ENCODE measurements at regions not wholly inside any gene's neighbourhood (a gene's known extent, or its start where the extent isn't known, plus 50 kb on each side); places are given as distances from the start of the nearest gene placed in this dataset.

GRCh38 chr22:44419429-44419828, 78.6 kb downstream of the RTL6 start:
- Histone ChIP-seq H3K27ac (ENCODE audit: low read depth, low read length) (no peak overlapping the region), H2AFZ (ENCODE audit: insufficient read depth, low read length, poor library complexity) (no peak overlapping the region), H3K79me1 (ENCODE audit: low read length) (no peaks in the 10 kb centered on the region), H3K9ac (ENCODE audit: low read length) (no peak overlapping the region), H3K14ac (ENCODE audit: low read length) (no peak overlapping the region), H3K27me3 (ENCODE audit: insufficient read depth, low read length) (peaks cover 3% of the 10 kb centered on the region), H3K18ac (ENCODE audit: low read length) (no peak overlapping the region), H2BK5ac (ENCODE audit: low read depth, low read length, poor library complexity) (no peak overlapping the region), H3K4me3 (ENCODE audit: low read depth, low read length) (no peak overlapping the region), H4K91ac (ENCODE audit: low read depth, low read length) (no peak overlapping the region), H4K8ac (ENCODE audit: low read depth, low read length) (no peak overlapping the region), H2AK5ac (ENCODE audit: low read length) (no peak overlapping the region), H3K79me2 (ENCODE audit: control insufficient read depth, insufficient read depth, low read length, poor library complexity) (no peaks in the 10 kb centered on the region), H3K23ac (ENCODE audit: low read length) (no peak overlapping the region), H3K9me3 (ENCODE audit: insufficient read depth, low read depth, low read length) (no peaks in the 10 kb centered on the region), H3K4ac (ENCODE audit: low read depth, low read length) (no peak overlapping the region), H2BK12ac (ENCODE audit: low read length) (no peak overlapping the region), H3K4me1 (ENCODE audit: control insufficient read depth in 1 of 2, insufficient read depth in 2 of 2, low read length in 2 of 2) (no peaks in the 10 kb centered on the region), H3K4me2 (ENCODE audit: low read length) (no peak overlapping the region), H4K12ac (ENCODE audit: low read depth, low read length) (no peak overlapping the region), H3K36me3 (ENCODE audit: control insufficient read depth in 1 of 2, insufficient read depth in 2 of 2, low read length in 2 of 2) (no peaks in the 10 kb centered on the region), H2BK120ac (ENCODE audit: insufficient read depth, low read length, poor library complexity) (no peak overlapping the region)
- no CpG with 5 or more reads among the region's 1 CpG for whole genome bisulfite sequencing (ENCODE audit: extremely low coverage, insufficient coverage, insufficient read length)
- DNase-seq, result no peak

GRCh38 chr22:44413211-44413610, 84.8 kb downstream of the RTL6 start:
- Histone ChIP-seq H2BK120ac (ENCODE audit: insufficient read depth, low read length, poor library complexity) (no peak overlapping the region), H3K27me3 (ENCODE audit: insufficient read depth, low read length) (no peaks in the 10 kb centered on the region), H2BK12ac (ENCODE audit: low read length) (no peak overlapping the region), H2AFZ (ENCODE audit: insufficient read depth, low read length, poor library complexity) (no peak overlapping the region), H3K4me3 (ENCODE audit: low read depth, low read length) (no peak overlapping the region), H4K8ac (ENCODE audit: low read depth, low read length) (no peak overlapping the region), H3K79me1 (ENCODE audit: low read length) (no peaks in the 10 kb centered on the region), H3K9ac (ENCODE audit: low read length) (no peak overlapping the region), H2AK5ac (ENCODE audit: low read length) (no peak overlapping the region), H3K18ac (ENCODE audit: low read length) (no peak overlapping the region), H3K27ac (ENCODE audit: low read depth, low read length) (no peak overlapping the region), H3K4me1 (ENCODE audit: control insufficient read depth in 1 of 2, insufficient read depth in 2 of 2, low read length in 2 of 2) (no peaks in the 10 kb centered on the region), H4K12ac (ENCODE audit: low read depth, low read length) (no peak overlapping the region), H3K23ac (ENCODE audit: low read length) (no peak overlapping the region), H4K91ac (ENCODE audit: low read depth, low read length) (no peak overlapping the region), H3K4me2 (ENCODE audit: low read length) (no peak overlapping the region), H3K14ac (ENCODE audit: low read length) (no peak overlapping the region), H3K9me3 (ENCODE audit: insufficient read depth, low read depth, low read length) (no peaks in the 10 kb centered on the region), H2BK5ac (ENCODE audit: low read depth, low read length, poor library complexity) (no peak overlapping the region), H3K36me3 (ENCODE audit: control insufficient read depth in 1 of 2, insufficient read depth in 2 of 2, low read length in 2 of 2) (no peaks in the 10 kb centered on the region), H3K4ac (ENCODE audit: low read depth, low read length) (no peak overlapping the region), H3K79me2 (ENCODE audit: control insufficient read depth, insufficient read depth, low read length, poor library complexity) (no peaks in the 10 kb centered on the region)
- no peak for DNase-seq
- no CpG with 5 or more reads among the region's 11 CpGs for WGBS (ENCODE audit: extremely low coverage, insufficient coverage, insufficient read length)

- Histone ChIP-seq H3K23ac (ENCODE audit: low read length) (no peak overlapping the region), H3K4me3 (ENCODE audit: low read depth, low read length) (no peak overlapping the region), H3K9ac (ENCODE audit: low read length) (no peak overlapping the region), H3K4me2 (ENCODE audit: low read length) (no peak overlapping the region), H3K79me2 (ENCODE audit: control insufficient read depth, insufficient read depth, low read length, poor library complexity) (no peaks in the 10 kb centered on the region), H2BK12ac (ENCODE audit: low read length) (no peak overlapping the region), H3K4ac (ENCODE audit: low read depth, low read length) (no peak overlapping the region), H3K27ac (ENCODE audit: low read depth, low read length) (no peak overlapping the region), H4K91ac (ENCODE audit: low read depth, low read length) (no peak overlapping the region), H2BK5ac (ENCODE audit: low read depth, low read length, poor library complexity) (no peak overlapping the region), H3K36me3 (ENCODE audit: control insufficient read depth in 1 of 2, insufficient read depth in 2 of 2, low read length in 2 of 2) (no peaks in the 10 kb centered on the region), H4K8ac (ENCODE audit: low read depth, low read length) (no peak overlapping the region), H3K27me3 (ENCODE audit: insufficient read depth, low read length) (no peaks in the 10 kb centered on the region), H3K18ac (ENCODE audit: low read length) (no peak overlapping the region), H2AFZ (ENCODE audit: insufficient read depth, low read length, poor library complexity) (no peak overlapping the region), H3K14ac (ENCODE audit: low read length) (no peak overlapping the region), H3K4me1 (ENCODE audit: control insufficient read depth in 1 of 2, insufficient read depth in 2 of 2, low read length in 2 of 2) (no peaks in the 10 kb centered on the region), H2BK120ac (ENCODE audit: insufficient read depth, low read length, poor library complexity) (no peak overlapping the region), H2AK5ac (ENCODE audit: low read length) (no peak overlapping the region), H3K9me3 (ENCODE audit: insufficient read depth, low read depth, low read length) (peaks cover 2% of the 10 kb centered on the region), H3K79me1 (ENCODE audit: low read length) (no peaks in the 10 kb centered on the region), H4K12ac (ENCODE audit: low read depth, low read length) (no peak overlapping the region)
- no CpG with 5 or more reads among the region's 19 CpGs for WGBS (ENCODE audit: extremely low coverage, insufficient coverage, insufficient read length)
- DNase-seq, result no peak
These were observed 85.8 kb downstream of the RTL6 start for GRCh38 chr22:44412136-44412731.

GRCh38 chr22:44411226-44412135, 86.6 kb downstream of the RTL6 start:
- Histone ChIP-seq H3K4ac (ENCODE audit: low read depth, low read length) (no peak overlapping the region), H3K4me1 (ENCODE audit: control insufficient read depth in 1 of 2, insufficient read depth in 2 of 2, low read length in 2 of 2) (no peaks in the 10 kb centered on the region), H3K79me1 (ENCODE audit: low read length) (no peaks in the 10 kb centered on the region), H2BK12ac (ENCODE audit: low read length) (no peak overlapping the region), H3K27me3 (ENCODE audit: insufficient read depth, low read length) (no peaks in the 10 kb centered on the region), H3K36me3 (ENCODE audit: control insufficient read depth in 1 of 2, insufficient read depth in 2 of 2, low read length in 2 of 2) (no peaks in the 10 kb centered on the region), H2BK120ac (ENCODE audit: insufficient read depth, low read length, poor library complexity) (no peak overlapping the region), H3K27ac (ENCODE audit: low read depth, low read length) (no peak overlapping the region), H3K18ac (ENCODE audit: low read length) (no peak overlapping the region), H3K9ac (ENCODE audit: low read length) (no peak overlapping the region), H3K4me2 (ENCODE audit: low read length) (no peak overlapping the region), H4K12ac (ENCODE audit: low read depth, low read length) (no peak overlapping the region), H3K79me2 (ENCODE audit: control insufficient read depth, insufficient read depth, low read length, poor library complexity) (no peaks in the 10 kb centered on the region), H4K91ac (ENCODE audit: low read depth, low read length) (no peak overlapping the region), H3K14ac (ENCODE audit: low read length) (no peak overlapping the region), H3K4me3 (ENCODE audit: low read depth, low read length) (no peak overlapping the region), H3K23ac (ENCODE audit: low read length) (no peak overlapping the region), H3K9me3 (ENCODE audit: insufficient read depth, low read depth, low read length) (peaks cover 3% of the 10 kb centered on the region), H2AFZ (ENCODE audit: insufficient read depth, low read length, poor library complexity) (no peak overlapping the region), H4K8ac (ENCODE audit: low read depth, low read length) (no peak overlapping the region), H2BK5ac (ENCODE audit: low read depth, low read length, poor library complexity) (no peak overlapping the region), H2AK5ac (ENCODE audit: low read length) (no peak overlapping the region)
- DNase-seq, result no peak
- WGBS (ENCODE audit: extremely low coverage, insufficient coverage, insufficient read length), result no CpG with 5 or more reads among the region's 37 CpGs

Data from trophoblast cell (in vitro differentiated cells and primary cell).